Upper lobe of left lung (tissue), 4 donors: ENCODE measurements at regions not wholly inside any gene's neighbourhood (a gene's known extent, or its start where the extent isn't known, plus 50 kb on each side); places are given as distances from the start of the nearest gene placed in this dataset.

Source experiments
- CTCF ChIP-seq, 6 experiments: fragments of 450-650 bp in 4 of 6; fragments of 200-600 bp in 2 of 6; sonication (generic) in 2 of 6; IDR thresholded peaks; one replicate each; pipeline ENCODE4 v1.5.1; 2016 to 2019; ENCODE audit warnings: antibody characterized with exemption in 6 of 6
- POLR2A ChIP-seq, 4 donors: fragments of 450-650 bp; IDR thresholded peaks; one replicate each; pipeline ENCODE4 v1.5.1; 2016 to 2017; ENCODE audit warnings: antibody characterized with exemption in 4 of 4, mild to moderate bottlenecking in 2 of 4
- POLR2AphosphoS5 ChIP-seq, 2 donors: sonication (generic); formaldehyde crosslinking; IDR thresholded peaks; one replicate each; pipeline ENCODE4 v1.5.1; 2017; ENCODE audit warnings: antibody characterized with exemption in 2 of 2

- no peak for TF ChIP-seq POLR2A (IDR thresholded peaks at IDR 0.05)
- no peak for TF ChIP-seq CTCF (IDR thresholded peaks at IDR 0.05)
- no peak for TF ChIP-seq POLR2AphosphoS5 (IDR thresholded peaks at IDR 0.05)
These were observed 258.5 kb downstream of the OMA1 start for GRCh38 chr1:58287894-58288623.
